KMS-11 (cell line): ENCODE measurements at regions not wholly inside any gene's neighbourhood (a gene's known extent, or its start where the extent isn't known, plus 50 kb on each side); places are given as distances from the start of the nearest gene placed in this dataset.

Experiments used
- H2AFZ ChIP-seq: fragments of 200-600 bp; sonication (generic); 2 replicates; pipeline ENCODE4 v1.6.1; 2016; ENCODE audit warnings: antibody characterized with exemption, mixed run types, low read depth
- H3K27ac ChIP-seq: fragments of 200-600 bp; sonication (generic); 2 replicates; pipeline ENCODE4 v1.6.1; 2016; ENCODE audit warnings: mild to moderate bottlenecking, mixed run types
- H3K27me3 ChIP-seq: fragments of 200-600 bp; sonication (generic); 2 replicates; pipeline ENCODE4 v1.6.1; 2017; ENCODE audit warnings: mild to moderate bottlenecking, low read depth, mixed run types, moderate library complexity; ENCODE audit not compliant: insufficient read depth
- H3K36me3 ChIP-seq: fragments of 200-600 bp; sonication (generic); 2 replicates; pipeline ENCODE4 v1.6.1; 2017; ENCODE audit warnings: mild to moderate bottlenecking, mixed run types; ENCODE audit not compliant: insufficient read depth
- H3K4me1 ChIP-seq: fragments of 200-600 bp; sonication (generic); 2 replicates; pipeline ENCODE4 v1.6.1; 2016; ENCODE audit warnings: mild to moderate bottlenecking, low read depth, mixed run types; ENCODE audit not compliant: poor library complexity, severe bottlenecking
- H3K4me2 ChIP-seq: fragments of 200-600 bp; sonication (generic); 2 replicates; pipeline ENCODE4 v1.7.0; 2016; ENCODE audit warnings: mild to moderate bottlenecking, mixed run types
- H3K4me3 ChIP-seq: fragments of 200-600 bp; sonication (generic); IDR thresholded peaks from 2 replicates; pipeline ENCODE4 v1.6.1; 2017; ENCODE audit warnings: low read depth, low read length, mixed read lengths; ENCODE audit not compliant: insufficient read depth
- H3K79me2 ChIP-seq: fragments of 200-600 bp; sonication (generic); 2 replicates; pipeline ENCODE4 v1.6.1; 2016; ENCODE audit warnings: low read depth, mixed run types; ENCODE audit not compliant: insufficient read depth
- H3K9ac ChIP-seq: fragments of 200-600 bp; sonication (generic); 2 replicates; pipeline ENCODE4 v1.6.1; 2016; ENCODE audit warnings: mild to moderate bottlenecking, mixed run types
- H4K20me1 ChIP-seq: fragments of 200-600 bp; sonication (generic); 2 replicates; pipeline ENCODE4 v1.6.1; 2016; ENCODE audit warnings: mild to moderate bottlenecking, mixed run types; ENCODE audit not compliant: insufficient read depth
- CTCF ChIP-seq: fragments of 200-600 bp; sonication (generic); conservative IDR thresholded peaks from 2 replicates; pipeline ENCODE4 v1.6.1; 2017; ENCODE audit warnings: low read depth, mild to moderate bottlenecking, antibody characterized with exemption, low read length, moderate library complexity, mixed read lengths

DNA sequence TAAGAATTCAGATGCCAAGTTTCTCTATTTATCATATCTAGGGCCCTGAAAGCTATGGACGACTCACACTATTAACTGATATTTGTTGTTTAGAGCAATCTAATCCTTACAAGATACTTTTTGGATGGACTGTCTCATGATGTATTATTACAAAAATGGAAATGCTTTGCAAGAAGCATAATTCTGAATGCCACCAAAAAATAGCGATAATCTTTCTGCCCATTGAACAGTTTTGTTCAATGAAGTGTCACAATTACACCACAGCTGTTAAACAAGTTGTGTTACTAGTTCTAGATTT, 460.4 kb upstream of the JARID2 start:
- peak overlapping the region; percentile 91 for H3K4me2 ChIP-seq

GRCh38 chr6:14786008-14786407, 459.9 kb upstream of the JARID2 start:
- H3K36me3 ChIP-seq, result no peaks in the 10 kb centered on the region
- H3K27me3 ChIP-seq, result no peaks in the 10 kb centered on the region
- peak overlapping the region; percentile 91 for H3K4me2 ChIP-seq
- H2AFZ ChIP-seq, result peak overlapping the region; percentile 48; the same call in 1 of the 2 replicates
- peak overlapping the region; percentile 10; the same call in 1 of the 2 replicates for H3K9ac ChIP-seq
- no peak overlapping the region for H3K4me3 ChIP-seq
- peaks cover 65% of the 10 kb centered on the region for H3K4me1 ChIP-seq
- no peaks in the 10 kb centered on the region for H3K79me2 ChIP-seq
- TF ChIP-seq CTCF, result no peak
- H3K27ac ChIP-seq, result peak overlapping the region; percentile 66
- no peaks in the 10 kb centered on the region for H4K20me1 ChIP-seq

More for the DNA sequence above, 460.4 kb upstream of the JARID2 start:
- Histone ChIP-seq H3K36me3 (no peaks in the 10 kb centered on the region), H3K4me3 (no peak overlapping the region), H3K27me3 (no peaks in the 10 kb centered on the region), H2AFZ (no peak overlapping the region), H3K9ac (no peak overlapping the region), H3K79me2 (no peaks in the 10 kb centered on the region), H3K4me1 (peaks cover 64% of the 10 kb centered on the region), H3K27ac (peak overlapping the region; percentile 66; the same call in 1 of the 2 replicates), H4K20me1 (no peaks in the 10 kb centered on the region)
- no peak for TF ChIP-seq CTCF

DNA sequence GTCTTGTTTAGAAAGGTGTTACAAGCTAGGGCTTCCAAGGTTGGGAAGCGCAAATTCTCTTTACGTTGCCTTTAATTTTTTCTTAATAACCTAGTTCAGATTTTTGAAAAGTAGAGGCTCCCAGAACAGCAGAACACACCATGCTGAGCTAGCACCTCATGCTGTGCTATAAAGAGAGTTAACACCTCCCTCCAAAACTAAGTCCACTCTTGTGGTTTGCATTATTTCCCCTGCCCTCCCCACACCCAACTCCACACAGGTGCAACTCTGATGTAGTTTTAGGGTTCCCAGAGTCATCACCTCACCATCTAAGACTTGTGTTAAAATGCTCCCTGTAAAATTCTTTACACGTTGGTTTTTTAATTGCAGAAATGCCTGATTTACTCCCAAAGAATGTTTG, 459.4 kb upstream of the JARID2 start:
- H3K36me3 ChIP-seq, result no peaks in the 10 kb centered on the region
- H2AFZ ChIP-seq, result peak overlapping the region; percentile 48; the same call in 1 of the 2 replicates
- peak overlapping the region; percentile 16; the same call in 1 of the 2 replicates for H3K9ac ChIP-seq
- H3K27me3 ChIP-seq, result no peaks in the 10 kb centered on the region
- no peak overlapping the region for H3K4me3 ChIP-seq
- no peaks in the 10 kb centered on the region for H4K20me1 ChIP-seq
- no peaks in the 10 kb centered on the region for H3K79me2 ChIP-seq
- peaks cover 68% of the 10 kb centered on the region for H3K4me1 ChIP-seq
- peak overlapping the region; percentile 91 for H3K4me2 ChIP-seq
- no peak for TF ChIP-seq CTCF
- H3K27ac ChIP-seq, result peak overlapping the region; percentile 66

GRCh38 chr6:14787250-14787649, 458.6 kb upstream of the JARID2 start:
- H3K9ac ChIP-seq, result peak overlapping the region; percentile 16; the same call in 1 of the 2 replicates
- peak overlapping the region; percentile 66 for H3K27ac ChIP-seq
- no peak overlapping the region for H3K4me3 ChIP-seq
- no peaks in the 10 kb centered on the region for H3K79me2 ChIP-seq
- H3K27me3 ChIP-seq, result no peaks in the 10 kb centered on the region
- H3K4me1 ChIP-seq, result peaks cover 72% of the 10 kb centered on the region
- H3K36me3 ChIP-seq, result no peaks in the 10 kb centered on the region
- H3K4me2 ChIP-seq, result peak overlapping the region; percentile 91
- H4K20me1 ChIP-seq, result no peaks in the 10 kb centered on the region
- peak overlapping the region; percentile 40; the same call in 1 of the 2 replicates for H2AFZ ChIP-seq
- TF ChIP-seq CTCF, result no peak
